M059J (cell line): ENCODE measurements at regions not wholly inside any gene's neighbourhood (a gene's known extent, or its start where the extent isn't known, plus 50 kb on each side); places are given as distances from the start of the nearest gene placed in this dataset.

ENCODE experiments used
- DNase-seq: peaks from one replicate; pipeline ENCODE4 v3.0.0-alpha.2; 2012; ENCODE audit warnings: low read depth

DNA sequence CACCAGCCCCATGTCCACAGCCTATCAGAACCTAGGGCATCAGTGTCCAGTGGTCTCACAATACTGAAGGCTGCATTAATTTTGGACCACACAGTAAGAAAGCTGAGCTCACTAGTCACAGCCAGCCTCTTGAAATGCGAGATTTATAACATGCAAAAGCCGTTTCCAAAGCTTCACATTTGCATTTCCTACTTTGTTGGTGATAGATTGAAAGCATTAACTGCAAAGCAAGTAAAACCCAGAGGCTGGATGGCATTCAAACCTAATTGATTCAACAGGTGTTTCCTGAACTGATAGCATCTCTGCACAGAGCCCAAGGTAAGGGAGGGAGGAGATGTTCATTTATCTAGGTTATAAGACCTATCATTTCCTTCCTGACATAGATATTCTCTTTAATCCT is 410.1 kb downstream of the OMA1 start:
- DNase-seq = no peak

DNA sequence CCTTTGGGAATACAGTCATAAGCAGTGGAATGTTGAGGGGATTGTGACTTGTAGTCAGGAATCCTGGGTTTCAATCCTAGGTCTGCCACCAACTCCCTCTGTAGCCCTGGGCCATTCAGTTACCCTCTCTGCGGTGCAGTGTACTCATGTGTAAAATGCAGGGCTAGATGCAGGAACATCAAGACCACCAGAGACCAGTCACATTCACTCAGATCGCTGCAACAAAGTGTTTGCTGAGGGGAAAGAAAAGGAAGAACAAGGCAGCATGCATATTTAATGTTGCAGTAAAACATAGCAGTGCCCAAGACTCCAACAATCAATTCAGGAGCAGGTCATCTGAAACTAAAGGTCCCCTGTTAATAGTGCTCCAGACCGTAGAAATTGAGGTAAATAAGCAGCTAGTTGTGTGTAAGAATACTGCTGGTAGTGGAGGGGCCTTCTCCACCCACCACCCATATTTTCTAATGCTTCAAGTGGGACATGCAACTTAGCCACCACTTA is 410.7 kb downstream of the OMA1 start:
- DNase-seq = no peak

DNA sequence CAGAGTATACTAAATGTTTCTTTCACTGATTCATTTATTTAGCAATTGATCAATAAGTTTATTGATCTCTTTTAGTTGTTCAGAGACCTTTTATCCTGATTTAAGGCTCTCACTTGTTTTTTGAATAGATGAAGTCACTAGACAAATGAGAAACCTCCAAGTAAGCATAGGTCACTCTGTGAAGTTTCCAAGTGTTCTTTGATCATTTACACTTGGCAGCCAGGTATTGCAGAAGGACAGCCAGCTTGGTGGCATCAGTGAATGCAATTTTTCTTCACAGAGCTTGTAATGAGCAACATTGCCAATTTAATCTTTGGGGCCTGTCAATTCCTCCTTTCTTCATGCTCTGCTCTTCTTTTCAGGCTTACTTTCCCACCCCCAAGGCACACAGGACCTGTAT is 413.0 kb downstream of the OMA1 start:
- DNase-seq = no peak

DNA sequence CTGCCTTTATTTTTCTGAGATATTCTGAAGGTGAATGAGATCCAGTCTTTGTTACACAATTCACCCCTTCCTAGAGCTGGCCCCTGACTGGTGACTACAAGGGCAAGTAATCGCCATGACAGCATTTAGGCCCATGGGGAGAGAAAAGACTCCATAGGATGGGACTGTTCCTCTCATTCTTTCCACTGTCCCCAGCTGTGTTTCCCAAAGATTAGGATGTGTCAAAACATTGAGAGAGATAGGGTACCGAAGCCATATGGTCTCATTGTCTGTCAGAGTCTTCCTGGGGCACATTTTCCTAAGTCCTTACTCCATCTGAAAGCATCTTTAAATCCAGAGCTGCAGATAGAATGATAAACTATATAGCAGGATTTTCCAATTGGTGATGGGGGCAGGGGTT is 423.5 kb downstream of the OMA1 start:
- DNase-seq = no peak

DNA sequence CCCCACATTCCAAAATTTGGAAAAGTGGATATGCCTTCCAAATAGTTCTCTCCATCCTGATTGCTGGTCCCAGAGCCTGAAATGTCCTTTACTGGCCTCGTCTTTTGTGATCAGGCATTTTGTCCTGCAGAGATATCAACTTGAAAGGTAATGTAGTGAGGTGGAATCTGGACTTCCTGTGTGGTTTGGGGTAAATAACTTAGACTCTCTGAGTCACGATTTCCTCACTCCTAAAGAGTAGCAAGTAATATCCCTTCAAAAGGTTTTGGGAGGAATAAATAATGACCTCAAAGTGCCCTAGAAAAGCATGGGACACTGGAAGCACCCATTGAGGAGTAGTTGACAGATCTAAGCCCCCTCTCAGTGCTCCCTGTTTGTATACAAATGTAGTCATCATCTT is 426.6 kb downstream of the OMA1 start:
- peak; percentile 47 for DNase-seq

DNA sequence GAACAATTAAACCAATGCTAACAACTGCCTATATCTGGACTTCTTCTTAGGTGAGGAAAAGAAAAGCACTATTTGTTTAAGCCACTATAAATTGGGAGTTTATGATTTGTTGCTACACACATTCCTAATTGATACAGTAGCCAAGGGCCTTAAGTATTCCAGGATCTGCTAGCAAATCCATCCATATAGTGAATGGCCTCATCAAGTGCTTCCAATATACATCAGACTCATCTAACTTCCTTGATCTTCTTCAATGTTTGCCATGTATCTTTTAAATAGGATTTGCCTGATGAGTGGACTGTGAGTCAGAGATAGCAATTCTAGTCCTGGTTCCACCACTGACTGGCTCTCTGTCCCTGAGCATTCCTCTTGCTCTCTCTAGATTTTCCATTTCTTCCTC is 430.2 kb downstream of the OMA1 start:
- DNase-seq = no peak

DNA sequence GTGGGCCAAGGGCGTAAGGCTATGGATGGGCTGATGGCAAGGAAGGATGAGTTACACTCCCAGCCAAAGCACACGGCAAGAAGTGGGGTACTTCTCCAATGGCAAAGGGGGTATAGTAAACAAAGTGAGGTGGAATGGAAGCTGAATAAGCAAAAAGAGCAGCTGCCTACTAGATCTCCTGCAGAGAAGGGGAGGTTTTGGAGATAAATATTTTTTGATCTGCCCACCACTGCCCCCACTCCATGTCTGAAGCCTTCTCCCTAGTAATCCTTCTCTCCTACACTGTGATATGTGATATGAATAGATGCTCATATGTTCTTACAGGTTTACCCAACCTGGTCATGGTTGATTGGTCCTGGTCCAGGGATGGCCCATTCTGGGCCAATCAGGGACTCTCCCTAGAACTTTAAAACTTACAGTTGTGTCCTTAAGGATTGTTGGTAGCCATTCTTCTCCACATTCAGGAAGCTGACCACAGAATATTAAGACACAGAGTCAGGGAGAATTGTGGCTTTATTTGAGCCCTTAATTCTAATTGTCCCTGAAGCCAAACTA is 436.8 kb downstream of the OMA1 start:
- DNase-seq = no peak

DNA sequence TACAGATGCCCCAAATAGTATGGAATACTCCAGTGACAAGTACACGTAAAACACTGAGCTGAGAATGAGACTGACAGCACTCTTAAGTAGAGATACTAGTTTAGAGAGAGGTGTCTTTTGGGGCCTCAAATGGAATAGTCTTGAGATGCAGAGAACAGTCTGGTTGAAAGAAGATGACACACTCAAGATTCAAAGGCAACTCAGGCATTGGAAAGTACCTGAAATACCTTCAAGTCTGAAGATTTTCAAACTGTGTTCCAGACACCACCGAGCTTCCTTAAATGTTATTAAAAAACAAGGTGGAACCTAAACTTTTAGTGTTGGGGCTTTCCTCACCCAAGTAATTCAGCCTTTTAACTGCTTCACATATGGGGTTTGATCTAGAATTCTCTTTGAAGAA is 437.7 kb downstream of the OMA1 start:
- no peak for DNase-seq

DNA sequence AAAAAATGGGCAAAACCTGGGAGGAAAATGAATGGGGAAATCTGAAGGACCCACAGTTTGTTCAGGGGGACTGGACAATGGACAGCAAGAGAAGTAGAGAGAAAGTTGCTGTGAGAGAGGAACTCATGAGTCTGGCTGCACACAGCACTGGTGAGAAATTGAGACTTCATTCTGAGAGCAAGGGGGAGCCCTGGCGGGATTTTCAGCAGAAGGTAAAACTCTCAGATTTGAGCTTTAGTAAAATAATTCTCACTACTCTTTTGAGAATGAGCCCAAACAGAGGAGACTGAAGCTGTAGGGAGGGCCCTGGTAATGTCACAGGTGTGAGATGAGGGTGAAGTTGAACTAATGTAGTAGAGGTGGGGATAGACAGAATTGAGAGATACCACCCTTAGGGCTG is 438.6 kb downstream of the OMA1 start:
- no peak for DNase-seq

DNA sequence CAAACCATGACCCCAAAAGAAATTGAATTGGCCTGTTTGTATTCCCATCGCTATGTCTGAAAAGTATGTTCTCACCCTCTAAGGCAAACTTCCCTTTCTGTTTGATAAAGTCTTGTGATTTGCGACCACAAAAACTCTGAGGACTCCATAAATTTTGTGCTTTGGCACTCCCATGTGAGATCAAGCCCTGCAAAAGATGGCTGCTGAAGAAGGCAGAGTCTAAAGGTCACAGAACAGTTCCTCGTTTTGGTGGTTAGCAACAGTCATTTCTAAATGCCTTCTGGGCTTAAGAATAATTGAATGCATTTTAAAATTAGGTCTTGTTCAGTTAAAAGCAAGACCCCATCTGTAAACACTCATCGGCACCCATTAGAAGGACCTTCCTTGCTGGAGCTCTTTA is 441.6 kb downstream of the OMA1 start:
- DNase-seq = peak; percentile 7

DNA sequence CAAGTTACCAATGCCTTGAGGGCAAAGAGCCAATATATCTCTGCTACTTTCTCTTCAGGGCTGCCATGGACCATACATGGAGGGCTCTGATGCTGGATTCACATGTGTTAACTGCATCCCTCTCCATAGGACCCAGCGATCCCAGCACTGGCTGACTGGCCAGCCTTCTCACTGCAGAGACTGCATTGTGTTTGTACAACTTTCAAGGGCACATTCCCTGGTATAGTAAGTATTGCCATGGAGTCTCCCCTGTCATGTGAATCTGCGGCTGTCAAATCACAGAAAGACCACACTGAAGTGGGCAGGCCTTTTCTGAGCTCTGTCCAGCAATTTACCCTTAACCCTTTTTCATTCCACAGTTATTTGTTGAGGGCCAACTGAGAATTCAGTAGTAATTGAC is 449.8 kb downstream of the OMA1 start:
- no peak for DNase-seq

DNA sequence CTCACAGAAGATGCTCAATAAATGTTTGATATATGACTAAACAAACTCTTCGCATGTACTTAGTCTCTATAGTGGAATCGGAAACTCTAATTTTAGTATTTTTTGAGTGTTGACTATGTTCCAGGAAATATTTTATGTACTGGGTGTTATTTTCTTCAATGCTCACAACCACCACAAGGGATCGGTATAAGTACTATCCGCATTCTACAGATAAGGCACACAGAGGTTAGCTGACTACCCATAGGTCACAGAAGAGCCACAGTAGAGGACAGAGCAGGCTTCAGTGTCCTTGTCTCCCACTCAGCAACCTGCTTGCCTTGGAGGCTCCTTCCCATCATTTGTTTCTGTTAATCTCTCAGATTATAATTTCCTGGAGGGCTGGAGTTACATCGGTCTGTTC is 451.3 kb downstream of the OMA1 start:
- DNase-seq = no peak

DNA sequence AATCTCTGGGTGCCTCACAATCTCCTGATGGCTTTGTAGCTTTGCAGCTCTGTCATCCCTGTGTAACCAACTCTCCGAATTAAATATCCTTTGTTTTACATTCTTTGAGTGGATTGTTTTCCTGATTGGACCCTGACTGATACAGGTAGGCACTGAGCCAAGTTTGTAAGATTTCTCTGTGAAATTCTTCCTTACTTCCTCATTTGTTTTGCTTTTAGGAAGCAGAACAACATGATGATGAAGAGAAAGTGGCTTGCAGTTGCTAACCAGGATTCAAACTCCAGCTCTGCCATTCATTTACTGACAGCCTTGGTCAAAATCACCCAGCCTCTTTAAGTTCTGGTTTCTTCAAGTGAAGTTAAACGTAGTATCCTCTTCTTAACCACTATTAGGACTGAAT is 452.3 kb downstream of the OMA1 start:
- no peak for DNase-seq

DNA sequence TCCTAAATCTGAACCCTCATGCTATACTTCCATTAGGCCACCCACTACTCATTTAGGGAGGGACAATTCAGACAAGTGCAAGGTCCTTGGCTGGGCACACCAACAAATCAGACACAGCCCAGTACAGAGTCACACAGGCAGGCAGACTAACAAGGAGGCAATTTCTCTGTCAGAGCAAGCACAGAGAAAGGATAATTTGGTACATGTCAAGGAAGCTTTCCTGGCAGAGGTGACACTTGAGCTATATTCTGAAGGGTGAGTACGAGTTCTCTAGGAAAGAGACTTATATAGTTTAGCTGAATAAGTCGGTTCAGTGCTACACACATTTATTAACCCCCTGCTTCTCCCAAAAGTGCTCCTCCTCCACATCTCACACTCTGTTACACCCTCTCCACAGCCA is 455.9 kb downstream of the OMA1 start:
- no peak for DNase-seq

DNA sequence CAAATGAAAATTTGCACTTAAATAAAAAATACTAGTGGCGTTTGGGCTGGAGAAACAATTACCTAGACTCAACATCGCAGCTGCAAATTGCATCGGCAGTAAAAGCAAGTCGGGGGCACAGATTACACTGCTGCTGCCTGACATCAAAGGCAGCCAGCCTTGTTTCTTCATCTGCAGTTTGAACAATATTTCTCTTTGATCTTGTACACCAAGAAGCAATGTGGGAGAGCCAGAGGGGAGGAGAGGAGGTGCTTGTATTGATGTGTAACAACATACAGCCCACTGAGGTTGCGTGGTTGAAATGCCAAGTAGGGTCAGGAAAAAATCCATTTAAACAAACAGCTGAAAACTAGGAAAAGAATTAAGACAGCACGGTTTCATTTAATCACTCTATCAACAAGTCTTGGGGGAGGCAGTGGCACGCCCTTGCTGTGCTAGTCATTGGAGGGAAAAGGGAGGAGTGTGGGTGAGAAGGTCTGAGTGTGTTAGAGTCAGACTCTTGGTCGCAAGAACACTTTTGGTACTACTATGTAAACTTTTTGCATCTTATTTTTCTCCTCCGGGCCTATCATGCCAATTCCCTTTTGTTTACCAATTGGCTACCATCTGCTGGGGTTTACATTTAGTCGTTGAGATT is 456.5 kb downstream of the OMA1 start:
- no peak for DNase-seq

DNA sequence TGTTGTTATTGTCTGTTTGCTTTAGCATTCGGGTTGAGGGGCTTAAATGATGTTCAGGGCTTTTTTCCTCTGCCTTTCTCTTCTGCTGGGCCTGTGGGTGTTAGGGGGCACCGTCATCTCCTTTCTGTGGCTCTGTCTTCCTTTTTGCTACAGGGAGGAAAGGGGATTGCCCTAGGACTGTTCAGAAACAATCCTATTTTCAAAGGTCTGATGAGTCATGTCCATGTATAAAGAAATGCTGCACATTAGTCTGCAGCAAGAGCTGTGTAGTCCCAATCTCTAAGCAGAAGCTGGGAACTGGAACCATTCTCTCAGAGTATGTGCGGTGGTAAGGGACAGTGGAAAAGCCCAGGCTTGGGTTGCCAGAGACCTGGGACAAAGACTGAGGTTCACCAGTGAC is 462.3 kb downstream of the OMA1 start:
- DNase-seq = peak; percentile 12

DNA sequence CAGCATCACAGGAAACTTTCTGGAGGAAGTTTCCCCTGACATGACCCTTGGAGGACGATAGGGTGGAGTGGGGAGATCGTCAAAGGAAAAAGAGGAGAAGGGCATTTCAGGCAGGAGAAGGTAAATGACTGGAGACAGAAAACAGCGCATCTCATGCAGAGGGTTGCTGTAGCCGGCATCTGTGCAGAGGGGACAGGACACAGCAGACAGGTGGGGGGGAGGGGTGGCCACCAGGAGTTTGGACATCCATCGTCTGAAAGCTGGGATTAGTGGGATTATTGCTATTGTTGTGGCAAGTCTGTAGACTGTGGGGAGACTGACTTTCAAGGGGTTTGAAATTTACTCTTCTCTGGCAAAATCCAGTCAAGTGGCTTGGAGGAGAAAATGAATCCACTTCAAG is 463.9 kb downstream of the OMA1 start:
- no peak for DNase-seq

DNA sequence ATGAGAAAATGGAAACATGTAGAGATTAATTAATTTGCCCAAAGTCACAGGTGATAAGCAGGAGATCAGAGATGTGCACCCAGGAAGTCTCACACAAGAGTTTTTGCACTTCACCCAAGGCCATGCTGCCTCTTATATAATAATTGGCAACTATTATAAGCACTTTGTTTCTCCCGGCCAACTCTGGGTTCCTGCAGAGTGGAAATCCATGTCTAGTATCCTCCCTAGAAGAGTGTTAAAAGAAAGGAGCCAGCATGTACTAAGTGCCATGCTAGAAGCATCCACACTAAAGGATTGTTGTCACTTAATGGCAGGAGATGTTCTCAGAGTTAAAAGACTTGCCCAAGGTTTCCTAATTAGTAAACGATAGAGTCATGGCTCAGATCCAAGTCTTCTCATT is 470.3 kb downstream of the OMA1 start:
- no peak for DNase-seq

DNA sequence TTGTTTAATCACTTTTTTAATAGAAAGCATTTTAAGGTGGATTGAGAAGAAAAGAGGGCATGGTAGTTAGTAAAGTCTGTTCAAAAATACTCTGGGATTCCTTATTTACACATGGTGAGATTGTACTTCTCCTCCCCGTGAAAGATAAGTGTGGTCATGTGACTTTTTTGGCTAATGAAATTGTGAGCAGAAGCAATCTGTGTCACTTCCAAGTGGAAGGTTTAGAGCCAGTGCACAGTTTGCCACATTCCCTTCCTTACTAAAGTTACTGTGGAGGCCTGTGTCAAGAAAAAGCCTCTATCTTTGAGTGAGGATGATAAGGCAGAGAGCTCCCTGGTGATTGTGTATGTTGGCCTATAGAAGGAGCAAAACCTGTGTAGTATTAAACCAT is 471.3 kb downstream of the OMA1 start:
- DNase-seq = no peak

DNA sequence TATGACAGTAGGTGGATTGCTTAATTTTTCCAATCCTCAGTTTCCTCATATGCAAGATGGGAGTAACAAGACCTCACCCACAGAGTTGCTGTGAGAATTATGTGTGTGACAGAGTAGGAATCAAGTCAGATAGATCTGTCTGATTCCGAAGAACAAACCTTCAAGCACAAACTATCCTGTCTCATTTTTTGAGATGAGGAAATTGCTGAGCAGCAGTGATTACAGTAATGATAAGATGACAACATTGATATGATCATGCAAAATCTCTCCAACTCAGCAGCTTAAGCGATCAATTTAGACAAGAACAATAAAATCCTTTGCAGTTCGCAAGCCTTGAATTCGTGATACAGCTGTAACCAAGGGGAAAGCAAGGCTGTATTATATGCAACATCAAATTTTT is 474.1 kb downstream of the OMA1 start:
- DNase-seq = no peak

DNA sequence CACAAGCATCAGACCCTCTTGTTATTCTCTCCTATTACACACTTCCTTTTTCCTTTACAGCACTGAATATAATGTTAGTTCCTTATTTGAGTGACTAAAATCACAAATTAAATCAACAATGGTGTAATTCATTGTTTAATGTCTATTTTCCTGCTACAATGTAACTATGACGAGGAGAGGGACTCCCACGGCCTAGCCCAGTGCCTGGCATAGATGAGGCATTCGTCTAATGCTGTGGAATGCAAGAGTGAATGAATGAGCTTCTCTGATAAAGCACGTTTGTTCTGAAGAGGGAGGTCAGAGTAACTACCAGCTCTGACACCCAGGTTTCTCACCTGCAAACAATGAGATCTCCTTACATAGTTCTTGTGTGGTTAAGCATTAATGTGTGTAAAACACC is 479.4 kb downstream of the OMA1 start:
- DNase-seq = no peak

DNA sequence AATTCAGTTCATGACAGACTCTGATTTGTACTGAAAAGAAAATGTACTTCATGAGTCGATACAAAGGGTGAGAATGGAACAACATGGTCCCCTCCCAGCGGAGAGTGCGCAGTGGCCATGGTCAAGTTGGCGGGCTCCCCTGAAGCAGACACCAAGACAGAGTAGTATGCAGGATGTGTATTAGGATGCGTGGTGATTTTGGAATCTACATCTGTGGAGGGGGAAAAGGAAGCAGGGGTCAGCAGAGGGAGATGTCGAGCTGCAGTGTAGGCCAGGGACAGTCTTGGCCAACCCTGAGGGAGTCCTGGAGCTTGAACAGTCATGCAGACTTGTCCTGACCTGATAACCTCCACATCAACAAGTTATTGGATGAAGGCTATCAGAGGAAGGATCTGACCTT is 481.0 kb downstream of the OMA1 start:
- DNase-seq = peak; percentile 7

DNA sequence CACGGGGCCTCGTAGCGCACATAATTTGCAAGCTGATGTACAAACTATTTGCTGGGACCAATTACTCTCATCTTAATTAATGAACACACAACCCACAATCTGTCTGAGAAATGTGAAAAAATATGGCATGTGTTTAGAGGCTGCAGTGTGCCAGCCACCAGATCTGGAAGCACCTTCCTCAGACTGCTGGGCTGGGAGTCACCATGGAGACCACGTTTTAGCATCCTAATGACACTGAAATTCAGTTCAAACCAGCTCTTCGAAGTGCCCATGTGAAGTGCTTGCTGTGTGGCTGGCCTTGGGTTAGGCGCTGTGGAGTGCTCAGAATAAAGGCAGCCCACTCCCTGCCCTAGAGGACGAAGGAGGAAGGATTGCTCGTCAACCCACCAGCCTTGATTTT is 482.4 kb downstream of the OMA1 start:
- no peak for DNase-seq

DNA sequence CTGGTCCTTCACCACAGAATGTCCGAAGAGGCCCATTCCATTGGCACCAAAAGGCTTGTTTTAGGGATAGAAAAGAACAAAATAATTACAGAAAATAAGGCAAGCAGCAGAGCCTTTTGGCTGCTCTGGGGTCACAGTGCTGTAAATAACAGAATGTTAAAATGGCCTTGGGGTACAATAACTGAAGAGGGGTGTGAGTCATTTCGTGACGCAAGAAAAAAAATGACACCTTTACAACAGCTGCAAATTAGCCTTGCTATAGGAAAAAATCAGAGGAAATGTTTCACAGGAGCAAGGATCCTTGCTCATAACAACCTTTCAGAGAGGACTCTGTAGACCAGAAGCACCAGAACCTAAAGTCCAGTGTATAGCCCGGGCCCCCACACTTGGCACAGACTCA is 483.4 kb downstream of the OMA1 start:
- peak; percentile 49 for DNase-seq
